HG03565 (cell line): ENCODE measurements at regions not wholly inside any gene's neighbourhood (a gene's known extent, or its start where the extent isn't known, plus 50 kb on each side); places are given as distances from the start of the nearest gene placed in this dataset.

ENCODE experiments used
- ATAC-seq: cut with Tn5 transposase; IDR thresholded peaks from one replicate; pipeline ENCODE4 v1.9.1; 2021; ENCODE audit warnings: mild to moderate bottlenecking, moderate library complexity; ENCODE audit not compliant: unreplicated experiment

DNA sequence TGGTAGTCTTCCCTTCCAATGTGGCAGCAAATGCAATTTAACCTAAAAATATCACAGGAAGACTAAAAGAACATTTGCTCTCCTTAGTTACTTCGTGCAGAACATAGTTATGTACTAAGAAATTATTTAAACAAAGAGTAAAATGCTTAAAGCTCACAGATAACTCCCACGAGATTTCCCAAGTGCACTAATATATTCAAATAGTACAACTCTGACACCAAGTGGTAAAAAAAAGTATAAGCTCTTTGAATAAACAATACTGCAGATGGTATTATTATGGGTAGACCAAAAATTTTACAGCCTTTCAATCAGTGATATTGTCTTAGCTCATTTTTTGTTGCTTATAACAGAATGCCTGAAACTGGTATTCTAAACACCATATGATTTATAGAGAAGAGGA, 52.8 kb upstream of the FILIP1 start:
- peak; percentile 38 for ATAC-seq

DNA sequence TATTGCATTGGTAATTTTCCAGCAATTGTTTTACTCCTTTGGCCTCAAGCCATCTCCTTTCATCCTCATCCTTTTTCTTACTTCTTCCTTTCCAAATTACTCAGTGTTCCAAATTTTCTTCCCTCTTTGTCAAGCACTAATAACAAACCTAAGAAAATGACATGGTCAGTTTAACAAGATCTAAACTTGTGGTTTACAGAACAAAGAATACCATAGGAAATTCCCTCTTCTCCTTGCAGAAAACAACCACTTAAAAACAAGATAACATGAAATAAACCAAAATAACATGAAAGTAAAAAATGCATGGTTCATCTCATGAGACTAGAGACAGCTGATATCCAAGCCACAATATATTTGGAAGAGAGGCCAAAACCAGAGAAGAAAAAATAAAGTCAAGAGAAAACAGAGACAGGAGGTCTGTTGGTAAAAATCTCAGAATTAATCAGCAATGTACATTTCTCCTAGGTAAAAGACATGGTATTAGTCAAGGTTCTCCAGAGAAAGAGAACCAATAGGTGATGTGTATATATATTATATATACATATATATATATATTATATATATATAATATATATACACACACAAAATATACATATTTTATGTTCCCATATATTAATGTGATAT, 51.0 kb upstream of the SENP6 start:
- ATAC-seq = peak; percentile 41

DNA sequence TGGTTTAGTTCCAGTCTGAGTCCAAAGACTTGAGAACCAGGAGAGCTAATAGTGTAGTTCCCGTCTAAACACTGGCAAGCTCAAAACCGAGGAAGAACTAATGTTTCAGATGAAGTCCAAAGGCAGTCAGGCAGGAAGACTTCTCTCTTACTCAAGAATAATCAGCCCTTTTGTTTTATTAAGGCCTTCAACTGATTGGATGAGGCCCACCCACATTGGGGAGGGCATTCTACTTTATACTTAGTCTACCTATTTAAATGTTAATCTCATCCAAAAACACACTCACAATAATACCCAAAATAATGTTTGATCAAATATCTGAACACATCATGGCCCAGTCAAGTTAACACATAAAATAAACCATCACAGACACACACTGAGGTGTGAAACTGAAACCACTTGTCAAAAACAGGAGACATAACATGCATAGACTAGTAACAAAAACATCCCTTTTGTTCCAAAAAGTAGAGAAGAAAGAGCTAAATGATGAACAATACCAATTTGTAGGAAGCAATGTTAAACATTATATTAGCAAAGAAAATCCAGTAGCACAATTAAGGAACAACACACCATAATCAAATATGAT, 50.2 kb upstream of the SENP6 start:
- ATAC-seq = no peak
